GM12891 (cell line): ENCODE measurements at regions not wholly inside any gene's neighbourhood (a gene's known extent, or its start where the extent isn't known, plus 50 kb on each side); places are given as distances from the start of the nearest gene placed in this dataset.

ENCODE experiments used
- DNase-seq: peaks from one replicate; pipeline ENCODE4 v3.0.0; 2011; ENCODE audit warnings: low spot score; ENCODE audit not compliant: insufficient read length
- FAIRE-seq: peaks from 2 replicates; lab custom pipeline; 2011; peaks lifted over from hg19 to GRCh38; lab: Jason Lieb, UNC
- PAX5 ChIP-seq: IDR thresholded peaks from 2 replicates; pipeline ENCODE4 v1.6.1; 2011; ENCODE audit warnings: low read length, moderate library complexity, mild to moderate bottlenecking; ENCODE audit not compliant: insufficient read depth, severe bottlenecking
- POLR2A ChIP-seq: IDR thresholded peaks from 2 replicates; pipeline ENCODE4 v1.6.1; 2011; ENCODE audit warnings: low read depth, low read length, control low read depth
- POLR2AphosphoS5 ChIP-seq: IDR thresholded peaks from 2 replicates; pipeline ENCODE4 v1.6.1; 2011; ENCODE audit warnings: low read depth, low read length, control low read depth
- POU2F2 ChIP-seq: IDR thresholded peaks from 2 replicates; pipeline ENCODE4 v1.6.1; 2011; ENCODE audit warnings: low read depth, mild to moderate bottlenecking, control low read depth, low read length, moderate library complexity
- SPI1 ChIP-seq: IDR thresholded peaks from 2 replicates; pipeline ENCODE4 v1.6.1; 2011; ENCODE audit warnings: low read depth, low read length, control low read depth
- TAF1 ChIP-seq: IDR thresholded peaks from 2 replicates; pipeline ENCODE4 v1.6.1; 2011; ENCODE audit warnings: low read depth, low read length, control low read depth

GRCh38 chr1:213481395-213481794 is 430.4 kb downstream of the RPS6KC1 start:
- DNase-seq (no peak), FAIRE-seq (no peak)
- TF ChIP-seq POLR2AphosphoS5 (no peak), POLR2A (no peak), POU2F2 (no peak), PAX5 (no peak), SPI1 (no peak), TAF1 (no peak)

GRCh38 chr1:213484333-213484732 is 433.3 kb downstream of the RPS6KC1 start:
- no peak for FAIRE-seq

GRCh38 chr1:213484758-213485157 is 433.7 kb downstream of the RPS6KC1 start:
- TF ChIP-seq POLR2A (no peak), PAX5 (no peak)
- DNase-seq (no peak), FAIRE-seq (no peak)

More at GRCh38 chr1:213484333-213484732, 433.3 kb downstream of the RPS6KC1 start:
- DNase-seq: no peak
- TF ChIP-seq POLR2A: no peak
- no peak for TF ChIP-seq POLR2AphosphoS5
- no peak for TF ChIP-seq POU2F2
- no peak for TF ChIP-seq PAX5
- TF ChIP-seq SPI1: no peak

GRCh38 chr1:213486488-213486887 is 435.4 kb downstream of the RPS6KC1 start:
- DNase-seq: no peak
- FAIRE-seq: no peak
- TF ChIP-seq POU2F2 (no peak), PAX5 (no peak), TAF1 (no peak), POLR2AphosphoS5 (no peak), SPI1 (no peak), POLR2A (no peak)

- DNase-seq (no peak), FAIRE-seq (no peak)
- TF ChIP-seq POLR2AphosphoS5: no peak
- no peak for TF ChIP-seq PAX5
- no peak for TF ChIP-seq POU2F2
- TF ChIP-seq TAF1: no peak
- TF ChIP-seq POLR2A: no peak
- no peak for TF ChIP-seq SPI1
Observed at GRCh38 chr1:213491468-213491867, 440.4 kb downstream of the RPS6KC1 start.

GRCh38 chr1:213492161-213493041 is 441.4 kb downstream of the RPS6KC1 start:
- FAIRE-seq (no peak), DNase-seq (no peak)
- TF ChIP-seq POLR2A (no peak), TAF1 (no peak), PAX5 (no peak), SPI1 (no peak), POU2F2 (no peak), POLR2AphosphoS5 (no peak)

GRCh38 chr1:213499444-213499843 is 448.4 kb downstream of the RPS6KC1 start:
- TF ChIP-seq POU2F2 (no peak), PAX5 (no peak), SPI1 (no peak), TAF1 (no peak), POLR2AphosphoS5 (no peak), POLR2A (no peak)

GRCh38 chr1:213507472-213508223 is 456.6 kb downstream of the RPS6KC1 start:
- no peak for TF ChIP-seq POLR2A
- no peak for TF ChIP-seq SPI1
- no peak for TF ChIP-seq POU2F2
- no peak for TF ChIP-seq TAF1
- no peak for TF ChIP-seq POLR2AphosphoS5
- TF ChIP-seq PAX5: no peak
- FAIRE-seq (no peak), DNase-seq (no peak)

More at GRCh38 chr1:213499444-213499843, 448.4 kb downstream of the RPS6KC1 start:
- no peak for FAIRE-seq
- no peak for DNase-seq

- TF ChIP-seq POU2F2 (no peak), SPI1 (no peak), TAF1 (no peak), PAX5 (no peak), POLR2AphosphoS5 (no peak), POLR2A (no peak)
- DNase-seq: no peak
- no peak for FAIRE-seq
Observed at GRCh38 chr1:213511173-213511572, 460.1 kb downstream of the RPS6KC1 start.
